Hepatocyte (in vitro differentiated cells): ENCODE measurements at regions not wholly inside any gene's neighbourhood (a gene's known extent, or its start where the extent isn't known, plus 50 kb on each side); places are given as distances from the start of the nearest gene placed in this dataset.

Experiments
- DNase-seq: peaks from one replicate; pipeline ENCODE4 v3.0.0-alpha.2; 2016; ENCODE audit warnings: low spot score
- H2AFZ ChIP-seq: fragments of 200-600 bp; sonication (generic); 2 replicates; pipeline ENCODE4 v1.6.0; 2016; ENCODE audit warnings: antibody characterized with exemption, mild to moderate bottlenecking
- H3K27ac ChIP-seq: fragments of 200-600 bp; sonication (generic); 2 replicates; pipeline ENCODE4 v1.5.1; 2016; ENCODE audit warnings: mild to moderate bottlenecking
- H3K27me3 ChIP-seq: fragments of 200-600 bp; sonication (generic); 2 replicates; pipeline ENCODE4 v1.6.1; 2016
- H3K36me3 ChIP-seq: fragments of 200-600 bp; sonication (generic); replicated peaks from 2 replicates; pipeline ENCODE4 v1.5.1; 2016; ENCODE audit warnings: low read depth; ENCODE audit not compliant: insufficient read depth
- H3K4me1 ChIP-seq: fragments of 200-600 bp; sonication (generic); 2 replicates; pipeline ENCODE4 v1.5.1; 2016; ENCODE audit warnings: mild to moderate bottlenecking, moderate library complexity; ENCODE audit not compliant: insufficient read depth
- H3K4me2 ChIP-seq: fragments of 200-600 bp; sonication (generic); 2 replicates; pipeline ENCODE4 v1.6.0; 2016
- H3K4me3 ChIP-seq: fragments of 200-600 bp; sonication (generic); 2 replicates; pipeline ENCODE4 v1.5.1; 2016; ENCODE audit warnings: mild to moderate bottlenecking
- H3K79me2 ChIP-seq: fragments of 200-600 bp; sonication (generic); 2 replicates; pipeline ENCODE4 v1.6.0; 2017; ENCODE audit warnings: mild to moderate bottlenecking
- H3K9me2 ChIP-seq: fragments of 200-600 bp; sonication (generic); replicated peaks from 2 replicates; pipeline ENCODE4 v1.6.0; 2017; ENCODE audit warnings: mild to moderate bottlenecking; ENCODE audit not compliant: insufficient read depth
- H3K9me3 ChIP-seq: fragments of 200-600 bp; sonication (generic); 2 replicates; pipeline ENCODE4 v1.5.1; 2016; ENCODE audit warnings: low read depth, mild to moderate bottlenecking
- H4K20me1 ChIP-seq: fragments of 200-600 bp; sonication (generic); 2 replicates; pipeline ENCODE4 v1.6.0; 2016; ENCODE audit warnings: mild to moderate bottlenecking; ENCODE audit not compliant: insufficient read depth, poor library complexity, severe bottlenecking
- CTCF ChIP-seq: fragments of 200-600 bp; sonication (generic); IDR thresholded peaks from 2 replicates; pipeline ENCODE4 v1.5.1; 2016; ENCODE audit warnings: antibody characterized with exemption, mild to moderate bottlenecking; ENCODE audit not compliant: poor library complexity
- EZH2 ChIP-seq: fragments of 200-600 bp; sonication (generic); IDR thresholded peaks from 2 replicates; pipeline ENCODE4 v1.6.1; 2016; ENCODE audit warnings: antibody characterized with exemption, mild to moderate bottlenecking, borderline replicate concordance
- EZH2phosphoT487 ChIP-seq: fragments of 200-600 bp; sonication (generic); IDR thresholded peaks from one replicate; pipeline ENCODE4 v1.6.1; 2018; ENCODE audit warnings: antibody characterized with exemption, mild to moderate bottlenecking, low read depth, moderate library complexity; ENCODE audit not compliant: unreplicated experiment, severe bottlenecking
- WGBS: methylation state at CpG from one replicate; pipeline ENCODE4 v1.1.6; 2016; ENCODE audit warnings: low lambda C conversion rate; ENCODE audit errors: missing lambda C conversion rate; 5-methylcytosine and 5-hydroxymethylcytosine counted together

- Histone ChIP-seq H4K20me1 (no peaks in the 10 kb centered on the region), H3K9me3 (no peaks in the 10 kb centered on the region), H3K4me2 (no peak overlapping the region), H3K36me3 (no peaks in the 10 kb centered on the region), H2AFZ (no peak overlapping the region), H3K9me2 (no peaks in the 10 kb centered on the region), H3K27ac (no peak overlapping the region), H3K79me2 (no peaks in the 10 kb centered on the region), H3K4me1 (no peaks in the 10 kb centered on the region), H3K27me3 (no peaks in the 10 kb centered on the region), H3K4me3 (no peak overlapping the region)
- WGBS, result 78% methylated on average over 5 of the region's 5 CpGs
- DNase-seq, result no peak
- TF ChIP-seq EZH2phosphoT487, result no peak
- TF ChIP-seq CTCF, result no peak
- TF ChIP-seq EZH2, result no peak
Observed at GRCh38 chr5:38680094-38680825, 123.8 kb upstream of the LIFR start.

- DNase-seq, result no peak
- 85% methylated on average over 3 of the region's 3 CpGs for WGBS
Observed at GRCh38 chr5:38681029-38681706, 124.7 kb upstream of the LIFR start.

GRCh38 chr5:38681966-38682365 is 125.5 kb upstream of the LIFR start:
- H3K9me3 ChIP-seq, result no peaks in the 10 kb centered on the region
- H2AFZ ChIP-seq, result no peak overlapping the region
- H3K36me3 ChIP-seq, result no peaks in the 10 kb centered on the region
- no peak overlapping the region for H3K4me3 ChIP-seq
- H4K20me1 ChIP-seq, result no peaks in the 10 kb centered on the region
- DNase-seq, result no peak
- no peaks in the 10 kb centered on the region for H3K4me1 ChIP-seq
- H3K4me2 ChIP-seq, result no peak overlapping the region
- no peaks in the 10 kb centered on the region for H3K9me2 ChIP-seq
- TF ChIP-seq CTCF, result no peak
- TF ChIP-seq EZH2, result no peak
- no peak for TF ChIP-seq EZH2phosphoT487
- H3K79me2 ChIP-seq, result no peaks in the 10 kb centered on the region
- no peak overlapping the region for H3K27ac ChIP-seq
- peaks cover 10% of the 10 kb centered on the region for H3K27me3 ChIP-seq
- 79% methylated on average over 6 of the region's 6 CpGs for WGBS

More at GRCh38 chr5:38681029-38681706, 124.7 kb upstream of the LIFR start:
- Histone ChIP-seq H3K27me3 (peaks cover 4% of the 10 kb centered on the region), H3K79me2 (no peaks in the 10 kb centered on the region), H3K4me2 (no peak overlapping the region), H3K27ac (no peak overlapping the region), H3K36me3 (no peaks in the 10 kb centered on the region), H3K9me3 (no peaks in the 10 kb centered on the region), H3K4me1 (no peaks in the 10 kb centered on the region), H2AFZ (no peak overlapping the region), H3K9me2 (no peaks in the 10 kb centered on the region), H4K20me1 (no peaks in the 10 kb centered on the region), H3K4me3 (no peak overlapping the region)
- TF ChIP-seq EZH2 (no peak), EZH2phosphoT487 (no peak), CTCF (no peak)
